A549 (cell line): ENCODE measurements at regions not wholly inside any gene's neighbourhood (a gene's known extent, or its start where the extent isn't known, plus 50 kb on each side); places are given as distances from the start of the nearest gene placed in this dataset.

Source experiments
- CHD2 ChIP-seq: fragments of 150-350 bp; IDR thresholded peaks from 2 replicates; pipeline ENCODE4 v1.6.1; 2014; ENCODE audit warnings: low read length; ENCODE audit not compliant: partially characterized antibody
- CHD4 ChIP-seq: fragments of 200-600 bp; sonication (generic); IDR thresholded peaks from 2 replicates; pipeline ENCODE4 v1.6.1; 2016; ENCODE audit warnings: antibody characterized with exemption, mild to moderate bottlenecking, borderline replicate concordance
- HDAC2 ChIP-seq: fragments of 200-600 bp; sonication (generic); IDR thresholded peaks from 2 replicates; pipeline ENCODE4 v1.6.1; 2016
- JUN ChIP-seq, 2 experiments: fragments of >200 bp; sonication (Bioruptor Twin); formaldehyde crosslinking; IDR thresholded peaks; 2 replicates in 1 of 2; 3 replicates in 1 of 2; pipeline ENCODE4 v1.6.1; 2016 to 2017
- MYC ChIP-seq: IDR thresholded peaks from 2 replicates; pipeline ENCODE4 v1.6.1; 2012; ENCODE audit warnings: mild to moderate bottlenecking, inconsistent platforms, low read length, improper control_type of control experiment, borderline replicate concordance
- NR3C1 ChIP-seq: fragments of >200 bp; sonication (Bioruptor Twin); formaldehyde crosslinking; IDR thresholded peaks from 3 replicates; pipeline ENCODE4 v1.6.1; 2017
- POLR2A ChIP-seq: IDR thresholded peaks from 2 replicates; pipeline ENCODE4 v1.6.1; 2012; ENCODE audit warnings: mild to moderate bottlenecking, low read length
- RCOR1 ChIP-seq: fragments of 150-350 bp; IDR thresholded peaks from 2 replicates; pipeline ENCODE4 v1.6.1; 2014; ENCODE audit warnings: antibody characterized with exemption, low read length, low read depth
- TF ChIP-seq, protein P1 (sequence below): fragments of >200 bp; sonication (Bioruptor Twin); formaldehyde crosslinking; IDR thresholded peaks from 3 replicates; pipeline ENCODE4 v1.6.1; 2016
- TF ChIP-seq, protein P2 (sequence below): fragments of >200 bp; sonication (Bioruptor Twin); formaldehyde crosslinking; IDR thresholded peaks from 3 replicates; pipeline ENCODE4 v1.5.1; 2016
- TF ChIP-seq, protein P3 (sequence below): fragments of 150-350 bp; IDR thresholded peaks from 2 replicates; pipeline ENCODE4 v1.6.1; 2014; ENCODE audit warnings: low read depth, mild to moderate bottlenecking, low read length
- TF ChIP-seq, protein P4 (sequence below): fragments of 200-600 bp; sonication (generic); IDR thresholded peaks from 2 replicates; pipeline ENCODE4 v1.6.1; 2016; ENCODE audit warnings: antibody characterized with exemption, mild to moderate bottlenecking, moderate library complexity

DNA sequence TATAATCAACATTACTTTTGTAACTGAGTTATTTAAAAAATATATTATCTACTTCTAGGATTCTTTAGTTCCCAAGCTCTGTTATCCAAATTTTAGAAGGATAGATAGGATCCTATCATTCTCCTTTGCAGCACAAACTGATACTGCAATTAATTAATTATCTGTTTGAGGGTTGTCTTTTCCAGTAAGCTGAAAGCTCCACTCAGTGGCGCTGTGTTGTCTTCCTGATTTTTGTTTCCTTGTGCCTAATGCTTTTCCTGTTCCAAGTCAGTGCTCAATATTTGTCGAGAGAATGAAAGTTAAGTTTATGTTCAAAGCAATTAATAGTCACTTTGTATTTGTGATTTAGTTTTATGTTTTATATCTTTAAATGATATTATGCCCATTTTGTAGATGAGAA, 107.4 kb upstream of the ANK2 start:
- no peak for TF ChIP-seq MYC
- TF ChIP-seq CHD4, result no peak
- no peak for TF ChIP-seq NR3C1
- TF ChIP-seq, protein P1, sequence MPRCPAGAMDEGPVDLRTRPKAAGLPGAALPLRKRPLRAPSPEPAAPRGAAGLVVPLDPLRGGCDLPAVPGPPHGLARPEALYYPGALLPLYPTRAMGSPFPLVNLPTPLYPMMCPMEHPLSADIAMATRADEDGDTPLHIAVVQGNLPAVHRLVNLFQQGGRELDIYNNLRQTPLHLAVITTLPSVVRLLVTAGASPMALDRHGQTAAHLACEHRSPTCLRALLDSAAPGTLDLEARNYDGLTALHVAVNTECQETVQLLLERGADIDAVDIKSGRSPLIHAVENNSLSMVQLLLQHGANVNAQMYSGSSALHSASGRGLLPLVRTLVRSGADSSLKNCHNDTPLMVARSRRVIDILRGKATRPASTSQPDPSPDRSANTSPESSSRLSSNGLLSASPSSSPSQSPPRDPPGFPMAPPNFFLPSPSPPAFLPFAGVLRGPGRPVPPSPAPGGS, result no peak
- TF ChIP-seq, protein P2, sequence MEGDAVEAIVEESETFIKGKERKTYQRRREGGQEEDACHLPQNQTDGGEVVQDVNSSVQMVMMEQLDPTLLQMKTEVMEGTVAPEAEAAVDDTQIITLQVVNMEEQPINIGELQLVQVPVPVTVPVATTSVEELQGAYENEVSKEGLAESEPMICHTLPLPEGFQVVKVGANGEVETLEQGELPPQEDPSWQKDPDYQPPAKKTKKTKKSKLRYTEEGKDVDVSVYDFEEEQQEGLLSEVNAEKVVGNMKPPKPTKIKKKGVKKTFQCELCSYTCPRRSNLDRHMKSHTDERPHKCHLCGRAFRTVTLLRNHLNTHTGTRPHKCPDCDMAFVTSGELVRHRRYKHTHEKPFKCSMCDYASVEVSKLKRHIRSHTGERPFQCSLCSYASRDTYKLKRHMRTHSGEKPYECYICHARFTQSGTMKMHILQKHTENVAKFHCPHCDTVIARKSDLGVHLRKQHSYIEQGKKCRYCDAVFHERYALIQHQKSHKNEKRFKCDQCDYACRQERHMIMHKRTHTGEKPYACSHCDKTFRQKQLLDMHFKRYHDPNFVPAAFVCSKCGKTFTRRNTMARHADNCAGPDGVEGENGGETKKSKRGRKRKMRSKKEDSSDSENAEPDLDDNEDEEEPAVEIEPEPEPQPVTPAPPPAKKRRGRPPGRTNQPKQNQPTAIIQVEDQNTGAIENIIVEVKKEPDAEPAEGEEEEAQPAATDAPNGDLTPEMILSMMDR, result no peak
- TF ChIP-seq, protein P3, sequence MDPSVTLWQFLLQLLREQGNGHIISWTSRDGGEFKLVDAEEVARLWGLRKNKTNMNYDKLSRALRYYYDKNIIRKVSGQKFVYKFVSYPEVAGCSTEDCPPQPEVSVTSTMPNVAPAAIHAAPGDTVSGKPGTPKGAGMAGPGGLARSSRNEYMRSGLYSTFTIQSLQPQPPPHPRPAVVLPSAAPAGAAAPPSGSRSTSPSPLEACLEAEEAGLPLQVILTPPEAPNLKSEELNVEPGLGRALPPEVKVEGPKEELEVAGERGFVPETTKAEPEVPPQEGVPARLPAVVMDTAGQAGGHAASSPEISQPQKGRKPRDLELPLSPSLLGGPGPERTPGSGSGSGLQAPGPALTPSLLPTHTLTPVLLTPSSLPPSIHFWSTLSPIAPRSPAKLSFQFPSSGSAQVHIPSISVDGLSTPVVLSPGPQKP, result no peak
- TF ChIP-seq POLR2A, result no peak
- TF ChIP-seq, protein P4, sequence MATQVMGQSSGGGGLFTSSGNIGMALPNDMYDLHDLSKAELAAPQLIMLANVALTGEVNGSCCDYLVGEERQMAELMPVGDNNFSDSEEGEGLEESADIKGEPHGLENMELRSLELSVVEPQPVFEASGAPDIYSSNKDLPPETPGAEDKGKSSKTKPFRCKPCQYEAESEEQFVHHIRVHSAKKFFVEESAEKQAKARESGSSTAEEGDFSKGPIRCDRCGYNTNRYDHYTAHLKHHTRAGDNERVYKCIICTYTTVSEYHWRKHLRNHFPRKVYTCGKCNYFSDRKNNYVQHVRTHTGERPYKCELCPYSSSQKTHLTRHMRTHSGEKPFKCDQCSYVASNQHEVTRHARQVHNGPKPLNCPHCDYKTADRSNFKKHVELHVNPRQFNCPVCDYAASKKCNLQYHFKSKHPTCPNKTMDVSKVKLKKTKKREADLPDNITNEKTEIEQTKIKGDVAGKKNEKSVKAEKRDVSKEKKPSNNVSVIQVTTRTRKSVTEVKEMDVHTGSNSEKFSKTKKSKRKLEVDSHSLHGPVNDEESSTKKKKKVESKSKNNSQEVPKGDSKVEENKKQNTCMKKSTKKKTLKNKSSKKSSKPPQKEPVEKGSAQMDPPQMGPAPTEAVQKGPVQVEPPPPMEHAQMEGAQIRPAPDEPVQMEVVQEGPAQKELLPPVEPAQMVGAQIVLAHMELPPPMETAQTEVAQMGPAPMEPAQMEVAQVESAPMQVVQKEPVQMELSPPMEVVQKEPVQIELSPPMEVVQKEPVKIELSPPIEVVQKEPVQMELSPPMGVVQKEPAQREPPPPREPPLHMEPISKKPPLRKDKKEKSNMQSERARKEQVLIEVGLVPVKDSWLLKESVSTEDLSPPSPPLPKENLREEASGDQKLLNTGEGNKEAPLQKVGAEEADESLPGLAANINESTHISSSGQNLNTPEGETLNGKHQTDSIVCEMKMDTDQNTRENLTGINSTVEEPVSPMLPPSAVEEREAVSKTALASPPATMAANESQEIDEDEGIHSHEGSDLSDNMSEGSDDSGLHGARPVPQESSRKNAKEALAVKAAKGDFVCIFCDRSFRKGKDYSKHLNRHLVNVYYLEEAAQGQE, result no peak
- TF ChIP-seq HDAC2, result no peak
- no peak for TF ChIP-seq RCOR1
- no peak for TF ChIP-seq CHD2
- TF ChIP-seq JUN (IDR thresholded peaks at IDR 0.05), result no peak
